Smooth muscle cell (in vitro differentiated cells): ENCODE measurements at regions not wholly inside any gene's neighbourhood (a gene's known extent, or its start where the extent isn't known, plus 50 kb on each side); places are given as distances from the start of the nearest gene placed in this dataset.

Source experiments
- DNase-seq: peaks from one replicate; lab custom pipeline; 2025; ENCODE audit not compliant: unreplicated experiment; lab: John Stamatoyannopoulos, UW
- H2AFZ ChIP-seq: fragments of 200-600 bp; sonication (generic); 2 replicates; pipeline ENCODE4 v1.6.0; 2016; ENCODE audit warnings: antibody characterized with exemption, low read depth, mild to moderate bottlenecking
- H3F3A ChIP-seq: fragments of 200-600 bp; sonication (generic); 2 replicates; pipeline ENCODE4 v1.6.0; 2017; ENCODE audit warnings: antibody characterized with exemption, low read depth
- H3K27ac ChIP-seq: fragments of 200-600 bp; sonication (generic); 2 replicates; pipeline ENCODE4 v1.5.1; 2016; ENCODE audit warnings: low read depth, mild to moderate bottlenecking
- H3K27me3 ChIP-seq: fragments of 200-600 bp; sonication (generic); 2 replicates; pipeline ENCODE4 v1.6.1; 2016; ENCODE audit warnings: low read depth, mild to moderate bottlenecking
- H3K36me3 ChIP-seq: fragments of 200-600 bp; sonication (generic); 2 replicates; pipeline ENCODE4 v1.5.1; 2016; ENCODE audit warnings: low read depth
- H3K4me1 ChIP-seq: fragments of 200-600 bp; sonication (generic); 2 replicates; pipeline ENCODE4 v1.5.1; 2016; ENCODE audit warnings: low read depth
- H3K4me2 ChIP-seq: fragments of 200-600 bp; sonication (generic); 2 replicates; pipeline ENCODE4 v1.6.0; 2016; ENCODE audit warnings: mild to moderate bottlenecking
- H3K4me3 ChIP-seq: fragments of 200-600 bp; sonication (generic); 2 replicates; pipeline ENCODE4 v1.5.1; 2016; ENCODE audit warnings: mild to moderate bottlenecking
- H3K79me2 ChIP-seq: fragments of 200-600 bp; sonication (generic); 2 replicates; pipeline ENCODE4 v1.6.0; 2016; ENCODE audit warnings: low read depth, mild to moderate bottlenecking
- H3K9ac ChIP-seq: fragments of 200-600 bp; sonication (generic); 2 replicates; pipeline ENCODE4 v1.6.0; 2016; ENCODE audit warnings: low read depth
- H3K9me3 ChIP-seq: fragments of 200-600 bp; sonication (generic); replicated peaks from 2 replicates; pipeline ENCODE4 v1.5.1; 2016; ENCODE audit warnings: low read depth
- H4K20me1 ChIP-seq: fragments of 200-600 bp; sonication (generic); 2 replicates; pipeline ENCODE4 v1.6.0; 2016; ENCODE audit warnings: low read depth
- whole genome bisulfite sequencing: methylation state at CpG from one replicate; pipeline ENCODE4 v1.1.7; 2016; ENCODE audit warnings: low lambda C conversion rate; 5-methylcytosine and 5-hydroxymethylcytosine counted together
- TF ChIP-seq, protein P1 (sequence below): fragments of 200-600 bp; sonication (generic); IDR thresholded peaks from 2 replicates; pipeline ENCODE4 v1.5.1; 2017; ENCODE audit warnings: borderline replicate concordance, mild to moderate bottlenecking, antibody characterized with exemption; ENCODE audit not compliant: insufficient read depth, poor library complexity, severe bottlenecking

DNA sequence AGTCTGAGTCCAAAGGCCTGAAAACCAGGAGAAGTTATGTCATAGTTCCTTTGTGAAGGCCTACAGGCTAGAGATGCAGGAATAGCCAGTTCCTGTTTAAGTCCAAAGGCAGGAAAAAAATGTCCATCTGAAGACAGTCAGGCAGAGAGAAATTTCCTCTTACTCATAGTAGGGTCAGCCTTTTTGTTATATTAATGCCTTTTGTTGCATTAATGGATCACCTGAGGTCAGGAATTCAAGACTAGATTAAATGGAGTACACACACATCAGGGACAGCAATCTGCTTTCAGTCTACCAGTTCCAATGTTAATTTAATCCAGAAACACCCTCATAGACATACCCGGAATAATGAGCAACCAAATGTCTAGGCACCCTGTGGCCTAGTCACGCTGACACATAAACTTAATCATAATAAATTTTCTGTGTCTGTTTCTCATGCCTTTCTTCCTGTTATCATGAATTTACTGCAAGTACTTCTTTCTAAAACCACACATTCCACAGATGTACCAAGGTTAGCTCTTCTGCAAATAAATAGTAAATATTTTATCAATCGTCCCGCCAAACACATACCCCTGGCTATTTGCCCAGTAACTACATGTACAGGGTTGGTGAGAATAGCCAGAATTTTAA is 703.9 kb downstream of the EFNA5 start:
- no peaks in the 10 kb centered on the region for H3K27me3 ChIP-seq
- H3K9me3 ChIP-seq, result no peaks in the 10 kb centered on the region
- TF ChIP-seq, protein P1, sequence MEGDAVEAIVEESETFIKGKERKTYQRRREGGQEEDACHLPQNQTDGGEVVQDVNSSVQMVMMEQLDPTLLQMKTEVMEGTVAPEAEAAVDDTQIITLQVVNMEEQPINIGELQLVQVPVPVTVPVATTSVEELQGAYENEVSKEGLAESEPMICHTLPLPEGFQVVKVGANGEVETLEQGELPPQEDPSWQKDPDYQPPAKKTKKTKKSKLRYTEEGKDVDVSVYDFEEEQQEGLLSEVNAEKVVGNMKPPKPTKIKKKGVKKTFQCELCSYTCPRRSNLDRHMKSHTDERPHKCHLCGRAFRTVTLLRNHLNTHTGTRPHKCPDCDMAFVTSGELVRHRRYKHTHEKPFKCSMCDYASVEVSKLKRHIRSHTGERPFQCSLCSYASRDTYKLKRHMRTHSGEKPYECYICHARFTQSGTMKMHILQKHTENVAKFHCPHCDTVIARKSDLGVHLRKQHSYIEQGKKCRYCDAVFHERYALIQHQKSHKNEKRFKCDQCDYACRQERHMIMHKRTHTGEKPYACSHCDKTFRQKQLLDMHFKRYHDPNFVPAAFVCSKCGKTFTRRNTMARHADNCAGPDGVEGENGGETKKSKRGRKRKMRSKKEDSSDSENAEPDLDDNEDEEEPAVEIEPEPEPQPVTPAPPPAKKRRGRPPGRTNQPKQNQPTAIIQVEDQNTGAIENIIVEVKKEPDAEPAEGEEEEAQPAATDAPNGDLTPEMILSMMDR, result no peak
- H3K4me1 ChIP-seq, result no peaks in the 10 kb centered on the region
- H4K20me1 ChIP-seq, result no peaks in the 10 kb centered on the region
- H3K79me2 ChIP-seq, result no peaks in the 10 kb centered on the region
- H3K4me2 ChIP-seq, result no peak overlapping the region
- H3K27ac ChIP-seq, result no peak overlapping the region
- DNase-seq, result no peak
- H3K9ac ChIP-seq, result no peak overlapping the region
- H3F3A ChIP-seq, result no peaks in the 10 kb centered on the region
- no peak overlapping the region for H3K4me3 ChIP-seq
- H3K36me3 ChIP-seq, result no peaks in the 10 kb centered on the region
- H2AFZ ChIP-seq, result no peak overlapping the region
- 94% methylated on average over 4 of the region's 4 CpGs for WGBS

GRCh38 chr5:106964132-106964531 is 706.6 kb downstream of the EFNA5 start:
- H2AFZ ChIP-seq, result no peak overlapping the region
- 73% methylated on average over 1 of the region's 1 CpG for WGBS
- TF ChIP-seq, protein P1, result no peak
- no peak overlapping the region for H3K9ac ChIP-seq
- H3K27ac ChIP-seq, result no peak overlapping the region
- H3K4me1 ChIP-seq, result no peaks in the 10 kb centered on the region
- no peaks in the 10 kb centered on the region for H4K20me1 ChIP-seq
- no peak for DNase-seq
- H3K36me3 ChIP-seq, result no peaks in the 10 kb centered on the region
- no peak overlapping the region for H3K4me2 ChIP-seq
- H3K27me3 ChIP-seq, result no peaks in the 10 kb centered on the region
- no peak overlapping the region for H3K4me3 ChIP-seq
- H3K79me2 ChIP-seq, result no peaks in the 10 kb centered on the region
- H3F3A ChIP-seq, result no peaks in the 10 kb centered on the region
- H3K9me3 ChIP-seq, result no peaks in the 10 kb centered on the region

DNA sequence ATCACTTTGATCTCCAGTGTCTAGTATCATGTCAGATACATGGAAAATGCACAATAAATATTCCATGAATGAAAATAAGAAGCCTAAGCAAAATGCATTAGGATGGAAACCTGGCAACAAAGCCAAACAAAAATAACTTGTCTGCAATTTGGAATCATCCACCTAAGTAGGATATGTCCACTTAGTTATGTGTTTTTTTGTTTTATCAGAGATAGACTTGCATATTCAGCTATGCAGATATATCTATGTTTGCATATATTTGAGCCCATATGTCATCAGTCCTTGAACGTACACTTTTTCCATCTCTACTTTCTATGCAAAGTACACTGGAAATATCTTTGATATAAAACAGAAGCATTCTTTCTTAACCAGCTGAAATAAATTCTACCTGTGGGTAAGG is 707.1 kb downstream of the EFNA5 start:
- Histone ChIP-seq H3K4me2 (no peak overlapping the region), H2AFZ (no peak overlapping the region), H3K4me3 (no peak overlapping the region), H3K9me3 (no peaks in the 10 kb centered on the region), H3F3A (no peaks in the 10 kb centered on the region), H3K27ac (no peak overlapping the region), H3K79me2 (no peaks in the 10 kb centered on the region), H3K36me3 (no peaks in the 10 kb centered on the region), H3K4me1 (no peaks in the 10 kb centered on the region), H3K9ac (no peak overlapping the region), H4K20me1 (no peaks in the 10 kb centered on the region), H3K27me3 (no peaks in the 10 kb centered on the region)
- WGBS, result 56% methylated on average over 1 of the region's 1 CpG
- DNase-seq, result no peak
- TF ChIP-seq, protein P1, result no peak

GRCh38 chr5:106962464-106963230 is 708.1 kb downstream of the EFNA5 start:
- 43% methylated on average over 7 of the region's 7 CpGs for WGBS
- H3K4me3 ChIP-seq, result no peak overlapping the region
- H3K4me2 ChIP-seq, result no peak overlapping the region
- H3K9ac ChIP-seq, result no peak overlapping the region
- no peaks in the 10 kb centered on the region for H3F3A ChIP-seq
- H3K79me2 ChIP-seq, result no peaks in the 10 kb centered on the region
- H2AFZ ChIP-seq, result peak overlapping the region; percentile 21
- H3K9me3 ChIP-seq, result no peaks in the 10 kb centered on the region
- TF ChIP-seq, protein P1, result no peak
- no peaks in the 10 kb centered on the region for H4K20me1 ChIP-seq
- no peaks in the 10 kb centered on the region for H3K27me3 ChIP-seq
- no peaks in the 10 kb centered on the region for H3K36me3 ChIP-seq
- no peak for DNase-seq
- no peaks in the 10 kb centered on the region for H3K4me1 ChIP-seq
- no peak overlapping the region for H3K27ac ChIP-seq
